ENCODE measurements at regions not wholly inside any gene's neighbourhood (a gene's known extent, or its start where the extent isn't known, plus 50 kb on each side); places are given as distances from the start of the nearest gene placed in this dataset.

GRCh38 chr20:50338479-50339391 lies 148.1 kb downstream of the CEBPB start:
- in situ Hi-C loops (cut with MboI; ENCODE audit: low sequenced_read_pairs) = no loop called here

DNA sequence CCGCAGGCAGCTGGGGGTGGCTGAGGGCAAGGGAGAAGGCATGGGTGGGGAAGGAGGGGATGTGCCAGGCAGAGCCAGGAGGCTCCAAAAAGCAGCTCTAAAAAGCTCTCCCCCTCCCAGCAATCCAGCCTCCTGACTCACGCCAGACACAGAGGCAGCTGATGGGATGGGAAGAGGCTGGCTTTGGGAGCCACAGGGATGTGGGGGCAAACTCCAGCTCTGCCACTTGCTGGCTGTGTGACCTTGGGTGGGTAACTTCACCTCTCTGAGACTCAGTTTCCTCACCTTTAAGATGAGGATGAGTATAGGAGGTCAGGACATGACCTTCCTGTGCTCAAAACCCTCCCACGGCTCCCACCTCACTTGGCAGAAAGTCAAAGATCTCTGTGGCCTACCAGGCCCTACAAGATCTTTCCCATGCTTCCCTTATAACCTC lies 148.9 kb downstream of the CEBPB start:
- in situ Hi-C loops (cut with MboI; ENCODE audit: low sequenced_read_pairs) = no loop called here

GRCh38 chr20:50340541-50340940 lies 149.9 kb downstream of the CEBPB start:
- in situ Hi-C loops (cut with MboI; ENCODE audit: low sequenced_read_pairs) = loop anchor here (10.0 kb wide), 2 partner anchors 114 to 156 kb away; no protein-coding TSS in a partner anchor

GRCh38 chr20:50341050-50341449 lies 150.4 kb downstream of the CEBPB start:
- in situ Hi-C loops (cut with MboI; ENCODE audit: low sequenced_read_pairs) = loop anchor here (10.0 kb wide), 2 partner anchors 114 to 156 kb away; no protein-coding TSS in a partner anchor

- in situ Hi-C loops (cut with MboI; ENCODE audit: low sequenced_read_pairs) = loop anchor here (10.0 kb wide), 2 partner anchors 113 to 157 kb away; no protein-coding TSS in a partner anchor
These were observed 151.4 kb downstream of the CEBPB start for GRCh38 chr20:50341880-50342637.

DNA sequence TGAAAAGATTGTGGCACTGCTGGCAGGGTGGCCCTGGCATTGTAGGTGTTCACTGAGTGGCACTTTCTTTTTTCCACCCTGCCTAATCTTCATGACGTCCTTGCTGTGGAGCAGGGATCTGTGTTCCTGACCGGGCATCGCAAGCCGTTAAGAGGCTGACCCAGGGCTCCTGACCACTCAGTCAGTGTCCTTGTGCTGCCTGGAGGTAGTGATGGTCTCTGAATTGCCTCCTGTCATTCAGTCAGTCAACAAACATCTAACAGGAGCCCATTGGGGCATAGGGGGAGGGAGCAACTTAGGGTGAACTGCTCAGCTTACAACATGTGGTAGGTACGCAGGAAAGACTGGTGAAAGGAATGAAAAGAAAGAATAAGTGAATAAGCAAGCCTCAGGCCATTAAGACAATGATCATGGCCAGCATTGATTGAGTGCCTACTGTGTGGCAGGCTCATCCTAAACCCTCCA lies 152.0 kb downstream of the CEBPB start:
- in situ Hi-C loops (cut with MboI; ENCODE audit: low sequenced_read_pairs) = loop anchor here (10.0 kb wide), 2 partner anchors 112 to 158 kb away; no protein-coding TSS in a partner anchor

GRCh38 chr20:50343125-50343489 lies 152.5 kb downstream of the CEBPB start:
- in situ Hi-C loops (cut with MboI; ENCODE audit: low sequenced_read_pairs) = loop anchor here (10.0 kb wide), 2 partner anchors 112 to 158 kb away; no protein-coding TSS in a partner anchor

- in situ Hi-C loops (cut with MboI; ENCODE audit: low sequenced_read_pairs) = loop anchor here (10.0 kb wide), 2 partner anchors 111 to 159 kb away; no protein-coding TSS in a partner anchor
These were observed 153.0 kb downstream of the CEBPB start for GRCh38 chr20:50343490-50344179.

DNA sequence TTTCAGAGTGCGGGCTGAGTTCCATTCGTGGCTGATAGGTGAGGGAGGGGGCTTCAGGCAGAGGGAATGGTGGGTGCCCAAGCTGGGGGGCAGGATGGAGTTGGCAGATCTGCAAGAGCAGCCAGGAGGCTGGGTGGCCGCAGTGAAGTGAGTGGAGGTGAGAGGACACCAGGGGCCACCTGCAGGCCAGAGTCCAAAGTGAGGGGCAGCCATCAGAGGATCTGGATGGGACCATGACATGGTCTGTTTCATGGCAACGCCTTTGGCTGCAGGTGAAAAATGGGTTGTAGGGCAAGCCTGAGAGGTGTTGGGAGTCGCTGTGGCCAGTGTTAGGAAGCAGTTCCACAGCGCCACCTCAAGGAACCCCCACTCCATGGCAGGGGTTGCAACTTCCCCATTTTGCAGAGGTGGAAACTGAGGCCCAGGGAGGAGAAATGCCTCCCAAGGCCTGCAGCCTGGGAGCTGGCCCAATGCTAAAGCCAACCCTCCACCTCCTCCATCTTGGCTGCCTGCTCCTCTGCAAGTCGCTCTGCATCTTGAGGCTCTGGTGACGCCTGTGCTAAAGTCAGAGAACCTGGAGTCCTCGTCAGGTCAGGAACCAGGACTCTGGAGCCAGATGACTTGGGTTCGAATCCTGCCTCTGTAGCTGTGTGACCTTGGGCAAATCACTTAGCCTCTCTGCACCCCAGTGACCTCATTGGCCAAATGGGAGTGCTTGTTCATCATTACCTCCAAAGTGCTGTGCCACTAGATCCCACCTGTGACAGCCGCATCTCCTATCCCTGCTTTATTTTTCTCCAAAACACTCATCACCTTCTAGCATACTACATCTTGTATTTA lies 153.8 kb downstream of the CEBPB start:
- in situ Hi-C loops (cut with MboI; ENCODE audit: low sequenced_read_pairs) = loop anchor here (10.0 kb wide), 2 partner anchors 110 to 160 kb away; no protein-coding TSS in a partner anchor

GRCh38 chr20:50345712-50346373 lies 155.2 kb downstream of the CEBPB start:
- in situ Hi-C loops (cut with MboI; ENCODE audit: low sequenced_read_pairs) = loop anchor here (10.0 kb wide), 2 partner anchors 109 to 161 kb away; no protein-coding TSS in a partner anchor

GRCh38 chr20:50346374-50347283 lies 156.0 kb downstream of the CEBPB start:
- in situ Hi-C loops (cut with MboI; ENCODE audit: low sequenced_read_pairs) = loop anchor here (10.0 kb wide), 2 partner anchors 108 to 162 kb away; no protein-coding TSS in a partner anchor

- in situ Hi-C loops (cut with MboI; ENCODE audit: low sequenced_read_pairs) = loop anchor here (10.0 kb wide), 2 partner anchors 107 to 163 kb away; no protein-coding TSS in a partner anchor
These were observed 156.8 kb downstream of the CEBPB start for GRCh38 chr20:50347284-50348063.

DNA sequence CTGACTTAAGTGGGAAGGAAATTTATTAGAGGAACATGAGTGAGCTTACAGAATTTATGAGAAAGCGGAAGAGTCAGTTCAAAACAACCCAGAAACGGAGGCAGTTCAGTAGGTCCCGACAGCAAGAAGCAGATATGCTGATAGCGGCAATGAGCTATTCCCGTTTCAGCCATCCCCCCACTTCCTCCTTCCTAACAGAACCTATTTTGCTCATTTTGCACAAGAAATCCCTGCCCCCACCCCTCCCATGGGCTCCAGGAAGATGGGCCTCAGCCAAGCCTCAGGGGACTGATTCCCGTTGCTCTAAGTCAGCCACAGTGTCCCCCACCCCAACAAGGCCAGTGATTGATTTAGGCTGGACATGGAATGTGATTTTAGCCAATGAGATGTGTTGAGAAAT lies 157.5 kb downstream of the CEBPB start:
- in situ Hi-C loops (cut with MboI; ENCODE audit: low sequenced_read_pairs) = loop anchor here (10.0 kb wide), 2 partner anchors 107 to 163 kb away; no protein-coding TSS in a partner anchor

DNA sequence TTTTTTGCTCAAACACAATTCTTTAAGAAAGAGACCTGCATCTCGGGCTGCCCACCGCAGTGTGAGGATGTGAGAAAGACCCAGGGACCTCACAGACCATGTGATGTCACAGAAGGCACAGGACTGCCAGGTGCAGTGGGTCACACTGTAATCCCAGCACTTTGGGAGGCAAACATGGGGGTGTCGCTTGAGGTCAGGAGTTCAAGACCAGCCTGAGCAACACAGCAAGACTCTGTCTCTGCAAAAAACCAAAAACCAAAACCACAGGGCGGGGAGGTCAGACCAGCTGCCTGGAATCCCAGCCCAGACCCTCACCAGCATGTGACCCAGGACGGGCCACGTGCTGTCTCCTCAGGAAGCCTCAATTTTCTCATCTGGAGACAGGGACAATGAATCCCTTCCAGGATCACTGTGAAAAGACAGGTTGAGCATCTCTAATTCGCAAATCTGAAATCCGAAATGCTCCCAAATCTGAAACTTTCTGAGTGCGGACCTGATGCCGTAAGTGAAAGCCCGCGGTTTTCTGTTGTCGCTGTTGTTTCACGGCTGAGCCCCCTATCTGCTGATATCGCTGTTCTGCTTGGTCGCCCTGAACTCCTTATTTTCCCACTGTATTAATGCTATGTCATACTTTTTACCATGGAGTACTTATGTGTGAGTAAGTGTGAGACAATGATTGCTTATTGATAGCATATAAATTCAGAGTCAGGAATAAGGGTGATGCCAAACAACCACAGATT lies 159.5 kb upstream of the PTPN1 start:
- in situ Hi-C loops (cut with MboI; ENCODE audit: low sequenced_read_pairs) = no loop called here

DNA sequence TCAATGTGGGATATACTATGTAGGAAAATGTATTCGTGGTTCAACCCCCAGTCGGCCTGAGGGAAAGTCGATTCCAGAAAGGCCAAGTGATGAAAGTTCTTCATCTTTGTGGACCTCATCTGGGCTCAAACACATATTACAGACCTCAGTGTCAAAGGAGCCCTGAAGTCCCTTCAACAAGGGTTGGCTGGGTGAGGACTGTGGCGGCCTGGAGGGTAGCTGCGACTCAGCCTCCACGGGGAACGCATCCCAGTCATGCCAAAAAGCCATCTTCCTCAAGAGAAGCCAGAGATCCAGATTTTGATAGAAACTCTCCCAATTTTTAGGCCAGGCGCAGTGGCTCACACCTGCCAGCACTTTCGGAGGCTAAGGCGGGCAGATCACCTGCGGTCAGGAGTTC lies 158.6 kb upstream of the PTPN1 start:
- in situ Hi-C loops (cut with MboI; ENCODE audit: low sequenced_read_pairs) = no loop called here

DNA sequence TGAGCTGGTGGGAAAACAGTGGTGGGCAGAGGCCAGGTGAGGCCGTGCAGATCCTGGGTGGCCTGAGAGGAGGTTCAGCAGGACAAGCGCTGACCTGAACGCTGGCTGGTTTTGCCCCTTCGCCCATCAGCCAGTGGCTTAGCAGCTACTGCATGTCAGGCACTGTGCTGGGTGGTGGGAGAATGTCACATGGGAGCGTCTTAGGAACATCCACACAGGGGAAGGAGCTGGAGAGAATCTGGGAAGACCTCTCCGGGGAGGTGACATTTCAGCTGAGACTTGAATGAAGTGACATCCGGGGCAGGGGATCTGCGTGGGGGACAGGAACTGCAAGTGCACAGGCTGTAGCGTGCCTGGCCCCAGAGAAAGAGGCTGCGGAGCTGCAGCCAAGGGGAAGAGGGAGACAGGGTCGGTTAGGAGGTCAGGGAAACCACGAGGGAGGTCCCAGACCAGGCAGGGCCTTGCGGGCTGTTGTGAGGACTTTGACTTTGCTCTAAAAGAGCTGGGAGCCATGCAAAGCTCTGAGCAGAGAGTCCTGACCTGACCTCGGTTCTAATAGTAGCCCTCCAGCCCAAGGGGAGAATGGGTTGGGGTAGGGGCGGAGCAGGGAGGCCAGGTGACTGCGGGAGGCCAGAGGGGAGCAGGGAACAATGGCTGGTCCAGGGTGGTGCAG lies 156.8 kb upstream of the PTPN1 start:
- in situ Hi-C loops (cut with MboI; ENCODE audit: low sequenced_read_pairs) = no loop called here

Measured in HL-60/S4 treated with phorbol 12-myristate 13-acetate at 8.2 ng/mL for 4 days and 3 days (cell line).